ENCODE measurements at regions not wholly inside any gene's neighbourhood (a gene's known extent, or its start where the extent isn't known, plus 50 kb on each side); places are given as distances from the start of the nearest gene placed in this dataset.
A peak's percentile ranks its signal among the peaks of the same experiment; 100 is the strongest.

- H3K27me3 ChIP-seq (replicated peaks) = no peaks in the 10 kb centered on the region
- H3K27ac ChIP-seq = peak overlapping the region; percentile 34
- in situ Hi-C loops (cut with HindIII; ENCODE audit: low pct_ligation_motif_present, low sequenced_read_pairs) = no loop called here
- DNase-seq = peak; percentile 59
- H3K4me3 ChIP-seq (ENCODE audit: low read depth, low read length) = no peak overlapping the region
- H3K36me3 ChIP-seq (replicated peaks) = no peaks in the 10 kb centered on the region
- no peak for TF ChIP-seq CTCF (IDR thresholded peaks at IDR 0.05; ENCODE audit: low read depth, low read length, missing control alignments)
Observed at GRCh38 chr1:168920456-168921094, 185.9 kb upstream of the ATP1B1 start.

- H3K27ac ChIP-seq = no peak overlapping the region
- TF ChIP-seq CTCF (IDR thresholded peaks at IDR 0.05; ENCODE audit: low read depth, low read length, missing control alignments) = no peak
- DNase-seq = no peak
- in situ Hi-C loops (cut with HindIII; ENCODE audit: low pct_ligation_motif_present, low sequenced_read_pairs) = no loop called here
- no peak overlapping the region for H3K4me3 ChIP-seq (ENCODE audit: low read depth, low read length)
- H3K36me3 ChIP-seq (replicated peaks) = no peaks in the 10 kb centered on the region
- no peaks in the 10 kb centered on the region for H3K27me3 ChIP-seq (replicated peaks)
Observed at GRCh38 chr1:168921629-168922028, 184.9 kb upstream of the ATP1B1 start.

GRCh38 chr1:168923521-168924136 is 182.9 kb upstream of the ATP1B1 start:
- H3K27me3 ChIP-seq (replicated peaks) = no peaks in the 10 kb centered on the region
- no peak overlapping the region for H3K27ac ChIP-seq
- in situ Hi-C loops (cut with HindIII; ENCODE audit: low pct_ligation_motif_present, low sequenced_read_pairs) = no loop called here
- no peaks in the 10 kb centered on the region for H3K36me3 ChIP-seq (replicated peaks)
- TF ChIP-seq CTCF (IDR thresholded peaks at IDR 0.05; ENCODE audit: low read depth, low read length, missing control alignments) = no peak
- DNase-seq = no peak
- no peak overlapping the region for H3K4me3 ChIP-seq (ENCODE audit: low read depth, low read length)

GRCh38 chr1:168924976-168925375 is 181.5 kb upstream of the ATP1B1 start:
- no peaks in the 10 kb centered on the region for H3K36me3 ChIP-seq (replicated peaks)
- no peaks in the 10 kb centered on the region for H3K27me3 ChIP-seq (replicated peaks)
- no peak overlapping the region for H3K4me3 ChIP-seq (ENCODE audit: low read depth, low read length)
- no peak for TF ChIP-seq CTCF (IDR thresholded peaks at IDR 0.05; ENCODE audit: low read depth, low read length, missing control alignments)
- DNase-seq = no peak
- in situ Hi-C loops (cut with HindIII; ENCODE audit: low pct_ligation_motif_present, low sequenced_read_pairs) = no loop called here
- no peak overlapping the region for H3K27ac ChIP-seq

- in situ Hi-C loops (cut with HindIII; ENCODE audit: low pct_ligation_motif_present, low sequenced_read_pairs) = no loop called here
- DNase-seq = no peak
- H3K27ac ChIP-seq = no peak overlapping the region
- no peaks in the 10 kb centered on the region for H3K36me3 ChIP-seq (replicated peaks)
- no peak overlapping the region for H3K4me3 ChIP-seq (ENCODE audit: low read depth, low read length)
- no peak for TF ChIP-seq CTCF (IDR thresholded peaks at IDR 0.05; ENCODE audit: low read depth, low read length, missing control alignments)
- no peaks in the 10 kb centered on the region for H3K27me3 ChIP-seq (replicated peaks)
Observed at GRCh38 chr1:168926236-168926635, 180.3 kb upstream of the ATP1B1 start.

GRCh38 chr1:168932539-168932938 is 174.0 kb upstream of the ATP1B1 start:
- H3K27me3 ChIP-seq (replicated peaks) = no peaks in the 10 kb centered on the region
- DNase-seq = peak; percentile 12
- in situ Hi-C loops (cut with HindIII; ENCODE audit: low pct_ligation_motif_present, low sequenced_read_pairs) = no loop called here

More at GRCh38 chr1:168932539-168932938, 174.0 kb upstream of the ATP1B1 start:
- no peaks in the 10 kb centered on the region for H3K36me3 ChIP-seq (replicated peaks)
- no peak overlapping the region for H3K27ac ChIP-seq
- no peak for TF ChIP-seq CTCF (IDR thresholded peaks at IDR 0.05; ENCODE audit: low read depth, low read length, missing control alignments)
- H3K4me3 ChIP-seq (ENCODE audit: low read depth, low read length) = no peak overlapping the region

Data from brain microvascular endothelial cell (primary cell).